ENCODE measurements at regions not wholly inside any gene's neighbourhood (a gene's known extent, or its start where the extent isn't known, plus 50 kb on each side); places are given as distances from the start of the nearest gene placed in this dataset.

GRCh38 chr6:14571001-14571400, 453.4 kb downstream of the CD83 start (continued):
- TF ChIP-seq ZNF462 (CRISPR knock-in tag; IDR thresholded peaks at IDR 0.05) (no peak), CREB1 (CRISPR knock-in tag; IDR thresholded peaks at IDR 0.05; ENCODE audit: low read depth) (no peak), CTCF (conservative IDR thresholded peaks at IDR 0.05; ENCODE audit: low read depth in 2 of 2) (no peak)

- Mint-ChIP-seq H3K27ac (no peak overlapping the region), H3K4me1 (no peaks in the 10 kb centered on the region; the same call in 2 of the 3 replicates), H3K27me3 (ENCODE audit: insufficient read depth, low read depth, poor library complexity) (no peaks in the 10 kb centered on the region), H3K4me3 (no peak overlapping the region), H3K36me3 (ENCODE audit: low read depth) (no peaks in the 10 kb centered on the region; the same call in 2 of the 3 replicates), H3K9me3 (no peaks in the 10 kb centered on the region; the same call in 2 of the 3 replicates)
- Histone ChIP-seq H3K4me3 (no peak overlapping the region), H3K36me3 (ENCODE audit: insufficient read depth) (no peaks in the 10 kb centered on the region), H4K20me1 (replicated peaks; ENCODE audit: insufficient read depth) (no peaks in the 10 kb centered on the region), H2AFZ (no peak overlapping the region), H3K27me3 (ENCODE audit: insufficient read depth) (no peaks in the 10 kb centered on the region), H3K4me2 (no peak overlapping the region), H3F3A (replicated peaks; ENCODE audit: low read depth) (no peaks in the 10 kb centered on the region), H3K79me2 (replicated peaks; ENCODE audit: insufficient read depth) (no peaks in the 10 kb centered on the region), H3K27ac (ENCODE audit: low read depth) (no peak overlapping the region), H3K9me2 (ENCODE audit: insufficient read depth) (peaks cover 20% of the 10 kb centered on the region), H3K4me1 (ENCODE audit: insufficient read depth) (peaks cover 3% of the 10 kb centered on the region; the same call in 1 of the 2 replicates)
- ATAC-seq (no peak), DNase-seq (ENCODE audit: low spot score) (no peak)
- TF ChIP-seq EZH2phosphoT487 (IDR thresholded peaks at IDR 0.05; ENCODE audit: unreplicated experiment) (no peak), CTCF (conservative IDR thresholded peaks at IDR 0.05; ENCODE audit: low read depth in 2 of 2) (no peak), ETS1 (IDR thresholded peaks at IDR 0.05) (no peak), JUNB (IDR thresholded peaks at IDR 0.05; ENCODE audit: unreplicated experiment) (no peak), ZNF331 (CRISPR knock-in tag; IDR thresholded peaks at IDR 0.05; ENCODE audit: low read depth) (no peak), ZNF114 (CRISPR knock-in tag; IDR thresholded peaks at IDR 0.05) (no peak), REST (IDR thresholded peaks at IDR 0.05; ENCODE audit: unreplicated experiment) (no peak), POLR2AphosphoS5 (IDR thresholded peaks at IDR 0.05; ENCODE audit: low read depth) (no peak)
Observed at GRCh38 chr6:14571746-14572145, 454.2 kb downstream of the CD83 start.
